ENCODE measurements at regions not wholly inside any gene's neighbourhood (a gene's known extent, or its start where the extent isn't known, plus 50 kb on each side); places are given as distances from the start of the nearest gene placed in this dataset.

DNA sequence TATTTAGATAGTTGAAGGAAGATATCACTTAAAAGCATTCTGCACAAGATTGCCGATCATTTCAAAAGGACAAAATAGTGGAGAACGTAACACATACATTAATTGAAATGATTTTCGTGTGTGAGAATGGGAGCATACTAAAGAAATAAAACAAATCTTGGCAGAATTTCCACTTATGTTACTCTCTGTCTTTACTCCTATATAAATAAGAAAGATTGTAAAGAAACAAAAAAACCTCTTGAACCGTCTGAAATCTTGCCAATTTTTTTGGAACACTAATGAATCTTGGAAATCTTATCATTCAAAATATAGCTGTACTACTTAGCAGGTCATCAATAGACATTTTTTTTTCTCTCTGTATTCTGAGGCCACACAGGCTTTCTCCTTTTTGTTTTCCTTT, 528.8 kb upstream of the NCAM2 start:
- TF ChIP-seq, protein P1, sequence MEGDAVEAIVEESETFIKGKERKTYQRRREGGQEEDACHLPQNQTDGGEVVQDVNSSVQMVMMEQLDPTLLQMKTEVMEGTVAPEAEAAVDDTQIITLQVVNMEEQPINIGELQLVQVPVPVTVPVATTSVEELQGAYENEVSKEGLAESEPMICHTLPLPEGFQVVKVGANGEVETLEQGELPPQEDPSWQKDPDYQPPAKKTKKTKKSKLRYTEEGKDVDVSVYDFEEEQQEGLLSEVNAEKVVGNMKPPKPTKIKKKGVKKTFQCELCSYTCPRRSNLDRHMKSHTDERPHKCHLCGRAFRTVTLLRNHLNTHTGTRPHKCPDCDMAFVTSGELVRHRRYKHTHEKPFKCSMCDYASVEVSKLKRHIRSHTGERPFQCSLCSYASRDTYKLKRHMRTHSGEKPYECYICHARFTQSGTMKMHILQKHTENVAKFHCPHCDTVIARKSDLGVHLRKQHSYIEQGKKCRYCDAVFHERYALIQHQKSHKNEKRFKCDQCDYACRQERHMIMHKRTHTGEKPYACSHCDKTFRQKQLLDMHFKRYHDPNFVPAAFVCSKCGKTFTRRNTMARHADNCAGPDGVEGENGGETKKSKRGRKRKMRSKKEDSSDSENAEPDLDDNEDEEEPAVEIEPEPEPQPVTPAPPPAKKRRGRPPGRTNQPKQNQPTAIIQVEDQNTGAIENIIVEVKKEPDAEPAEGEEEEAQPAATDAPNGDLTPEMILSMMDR (IDR thresholded peaks at IDR 0.05) = no peak
- TF ChIP-seq POLR2A (IDR thresholded peaks at IDR 0.05; ENCODE audit: low read depth) = no peak
- TF ChIP-seq EP300 (IDR thresholded peaks at IDR 0.05) = no peak
